Pulmonary artery endothelial cell (primary cell): ENCODE measurements at regions not wholly inside any gene's neighbourhood (a gene's known extent, or its start where the extent isn't known, plus 50 kb on each side); places are given as distances from the start of the nearest gene placed in this dataset.
"Not testable (repeated sequence)": the region's sequence is repeated elsewhere in the genome, so short reads cannot be mapped to it uniquely, and the experiment has no call there.

Experiments
- DNase-seq: peaks from one replicate; pipeline ENCODE4 v3.0.0-alpha.2; 2011; ENCODE audit warnings: low read depth, low spot score

DNA sequence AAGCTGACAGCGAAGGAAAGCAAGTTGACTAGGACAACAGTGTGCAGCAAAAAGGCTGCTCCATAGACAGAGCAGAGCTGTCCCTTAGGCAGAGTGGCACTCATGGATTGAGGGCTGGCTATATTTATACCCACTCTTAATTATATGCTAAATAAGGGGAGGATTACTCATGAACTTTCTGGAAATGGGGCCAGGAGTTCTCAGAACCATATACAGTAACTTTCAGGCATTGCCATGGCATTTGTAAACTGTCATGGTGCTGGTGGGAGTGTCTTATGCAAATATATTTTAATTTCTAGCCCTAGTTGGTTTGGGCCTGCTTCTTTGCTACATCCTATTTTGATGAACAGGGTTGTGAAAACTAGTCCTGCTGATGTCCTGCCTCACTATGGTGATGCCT is 279.5 kb upstream of the MGAT5 start:
- no peak for DNase-seq

DNA sequence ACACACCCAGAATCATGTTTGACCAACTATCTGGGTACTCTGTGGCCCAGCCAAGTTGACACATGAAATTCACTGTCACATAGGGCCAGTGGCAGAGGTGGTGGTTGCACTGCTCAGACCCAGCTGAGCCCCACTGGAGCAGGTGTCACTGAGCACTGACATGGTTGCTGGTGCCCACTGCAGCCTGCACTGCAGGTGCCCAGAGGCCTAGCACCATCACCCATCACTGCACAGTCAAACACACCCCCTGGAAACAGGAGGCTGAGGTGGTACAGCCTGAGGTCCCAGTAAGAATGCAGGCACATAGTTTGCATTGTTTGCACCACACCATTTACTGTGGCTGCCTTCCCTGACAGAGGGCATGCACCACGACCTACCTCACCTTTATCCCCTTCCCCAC is 278.7 kb upstream of the MGAT5 start:
- DNase-seq: no peak

DNA sequence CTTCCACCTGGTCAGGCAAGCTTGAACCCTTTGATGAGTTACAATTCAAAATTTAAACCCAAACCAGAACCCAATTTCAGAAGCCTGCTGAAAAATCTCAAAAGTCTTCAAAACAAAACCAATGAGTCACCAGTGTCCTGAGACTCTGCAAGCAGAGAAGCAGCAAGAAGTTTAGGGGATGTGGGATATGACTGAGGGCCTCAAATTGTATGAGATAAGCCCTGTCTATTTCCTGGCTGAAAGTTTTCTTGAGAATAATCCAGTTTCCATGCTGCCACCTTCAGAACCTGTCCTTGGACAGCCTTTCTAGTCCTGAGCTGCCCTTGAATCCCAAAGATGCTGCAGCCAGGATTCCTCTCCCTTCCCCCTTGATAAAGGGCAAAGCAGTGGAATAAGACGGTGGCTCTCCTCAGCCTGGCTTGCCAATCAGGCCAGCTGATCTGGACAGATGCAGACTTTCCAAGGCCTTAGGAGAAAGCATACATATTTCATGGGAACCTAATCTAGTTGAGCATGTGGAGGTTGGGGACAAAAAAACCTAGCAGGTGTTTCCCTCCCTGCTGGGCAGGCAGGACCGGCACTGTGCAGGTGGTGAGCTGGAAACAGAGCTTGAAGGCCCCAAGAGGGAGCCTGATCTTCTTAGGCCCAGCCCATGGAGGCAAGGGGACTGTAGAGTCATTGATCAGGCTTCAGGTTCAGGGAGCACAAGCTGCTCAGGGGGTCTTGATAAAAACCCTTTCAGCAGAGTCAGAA is 278.0 kb upstream of the MGAT5 start:
- no peak for DNase-seq

DNA sequence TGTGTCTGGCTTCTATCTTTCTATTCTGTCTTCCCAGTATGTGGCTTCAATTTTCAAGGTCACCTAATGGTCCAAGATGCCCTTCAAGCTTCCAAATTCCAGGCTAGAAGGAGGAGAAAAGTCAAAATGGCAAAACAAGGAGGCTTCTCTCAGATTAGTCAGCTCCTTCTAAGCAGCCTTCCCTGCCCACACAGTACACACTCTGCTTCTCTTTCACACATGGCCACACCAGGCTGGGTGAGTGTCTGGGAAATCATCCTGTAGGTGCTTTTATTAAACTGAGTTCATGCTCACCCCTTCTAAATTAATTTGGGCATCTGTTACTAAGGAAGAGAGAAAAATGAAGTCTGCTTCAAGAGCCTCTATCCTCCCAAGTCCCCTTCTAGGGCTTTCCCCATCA is 277.2 kb upstream of the MGAT5 start:
- DNase-seq: no peak

DNA sequence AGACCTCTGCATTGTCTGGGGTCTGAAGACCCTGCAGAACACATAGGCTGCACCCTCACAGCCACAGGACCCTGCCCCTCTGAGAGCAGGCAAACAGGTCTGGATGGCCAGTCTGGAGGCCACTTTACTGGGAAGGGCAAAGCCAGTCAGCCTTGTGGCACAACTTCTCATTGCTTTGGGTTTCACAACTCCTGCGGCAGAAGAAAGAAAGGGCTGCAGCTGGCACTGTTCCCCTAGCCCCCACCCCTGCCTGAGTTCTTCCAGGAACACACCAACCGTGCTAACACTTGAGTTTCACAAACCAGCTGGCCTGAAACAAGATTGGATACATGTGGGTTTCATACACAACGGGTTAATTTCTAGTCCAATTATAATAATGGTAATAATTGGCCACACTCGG is 276.5 kb upstream of the MGAT5 start:
- no peak for DNase-seq

DNA sequence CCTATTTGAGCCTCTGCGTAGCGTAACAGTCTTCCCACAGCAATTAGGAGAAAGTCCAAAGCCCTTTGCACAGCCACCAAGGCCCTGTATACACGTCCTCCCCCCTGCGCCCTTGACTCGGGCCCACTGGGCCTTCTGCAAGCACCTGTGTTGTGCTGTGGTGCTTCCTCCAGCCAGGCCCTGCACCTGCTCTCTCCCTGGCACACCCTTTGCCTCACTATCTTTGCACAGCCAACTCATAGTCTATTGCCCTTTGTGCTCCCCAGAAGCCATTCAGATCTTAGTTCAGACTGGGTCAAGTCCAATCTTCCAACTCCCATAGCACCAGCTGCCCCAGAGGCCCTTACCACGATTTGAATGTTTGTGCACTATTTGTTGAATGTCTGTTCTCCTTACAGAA is 271.6 kb upstream of the MGAT5 start:
- no peak for DNase-seq

DNA sequence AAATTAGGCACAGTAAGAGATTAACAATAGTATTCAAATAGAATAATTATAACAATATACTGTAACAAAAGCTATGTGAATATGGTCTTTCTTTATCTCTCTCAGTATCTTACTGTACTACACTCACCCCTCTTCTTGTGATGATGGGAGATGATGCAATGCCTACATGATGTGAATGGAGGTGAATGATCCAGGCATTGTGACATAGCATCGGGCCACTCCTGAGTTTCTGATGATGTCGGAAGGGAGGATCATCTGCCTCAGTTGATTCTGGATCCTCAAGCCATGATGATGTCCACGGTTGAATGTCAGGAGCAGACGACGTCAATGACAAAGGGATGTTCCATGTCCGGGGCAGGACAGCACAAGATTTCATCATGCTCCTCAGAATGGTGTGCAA is 268.3 kb upstream of the MGAT5 start:
- no peak for DNase-seq

DNA sequence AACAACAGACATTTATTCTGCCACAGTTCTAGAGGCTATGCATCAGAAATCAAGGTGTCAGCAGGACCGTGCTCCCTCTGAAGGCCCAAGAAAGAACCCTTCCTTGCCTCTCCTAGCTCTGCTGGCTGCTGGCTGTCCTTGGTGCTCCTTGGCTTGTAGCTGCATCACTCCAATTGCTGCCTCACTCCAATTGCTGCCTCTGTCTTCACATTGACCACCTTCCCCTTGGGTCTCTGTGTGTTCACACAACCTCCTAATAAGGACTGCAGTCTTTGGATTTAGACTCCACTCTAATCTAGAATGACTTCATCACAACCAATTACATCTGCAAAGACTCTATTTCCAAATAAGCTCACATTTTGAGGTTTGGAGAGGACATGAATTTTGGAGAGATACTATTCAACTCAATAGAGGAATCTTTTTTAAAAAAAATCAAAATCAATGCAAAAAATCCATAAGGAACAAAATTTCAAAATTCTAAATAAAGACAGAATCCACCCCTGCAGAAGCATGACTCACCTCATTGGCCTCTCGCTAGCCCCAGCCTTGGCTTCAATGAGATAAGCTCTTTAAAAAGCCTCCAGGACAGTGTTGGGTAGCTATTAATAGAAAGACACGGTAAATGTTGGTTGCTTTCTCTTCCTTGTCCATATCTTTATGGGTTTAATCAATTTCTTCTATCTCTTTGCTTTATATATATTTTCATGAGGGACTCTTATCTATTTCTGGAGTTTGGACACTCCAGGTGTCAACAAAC is 267.6 kb upstream of the MGAT5 start:
- DNase-seq: no peak

DNA sequence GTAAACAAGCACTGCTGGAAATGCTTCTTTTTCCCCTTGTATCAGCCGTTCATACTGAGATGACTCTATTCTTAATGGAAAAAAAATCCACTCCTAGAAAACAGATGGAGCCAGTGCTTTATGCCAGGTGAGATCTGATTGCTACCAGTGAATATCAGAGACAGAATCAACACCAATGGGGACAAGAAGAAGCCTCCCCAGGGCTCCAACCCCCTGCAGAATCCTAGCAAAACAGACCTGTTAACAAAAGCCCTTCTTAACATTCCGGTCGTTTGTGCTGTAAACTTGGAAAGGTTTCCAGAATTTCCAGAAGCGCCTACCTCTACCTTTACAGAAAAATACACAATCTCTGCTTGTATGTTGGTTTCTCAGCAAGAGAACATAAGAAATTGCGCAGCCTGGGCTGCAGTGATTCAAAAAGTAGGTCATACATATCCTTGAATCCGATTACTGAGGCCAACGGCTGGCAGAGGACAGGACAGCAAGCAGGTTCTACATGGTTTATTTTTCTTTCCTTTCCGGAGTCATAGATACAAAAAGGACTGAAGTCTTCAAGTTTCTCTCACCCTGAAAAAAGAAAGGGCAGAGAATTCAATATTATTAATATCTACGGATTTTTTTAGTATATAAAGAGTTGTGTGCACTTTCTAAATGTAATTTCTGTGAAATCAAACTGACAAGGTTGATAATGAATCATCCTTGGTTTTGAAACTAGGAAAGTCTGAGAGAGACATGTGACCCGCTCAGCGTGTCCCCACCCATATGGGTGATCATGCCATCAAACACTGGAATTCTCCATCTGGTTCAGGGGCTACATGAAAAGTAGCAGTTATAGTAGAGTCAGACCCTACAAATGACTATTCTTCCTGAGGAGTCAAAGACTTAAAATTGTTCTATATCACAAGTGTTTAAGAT is 266.7 kb upstream of the MGAT5 start:
- no peak for DNase-seq

DNA sequence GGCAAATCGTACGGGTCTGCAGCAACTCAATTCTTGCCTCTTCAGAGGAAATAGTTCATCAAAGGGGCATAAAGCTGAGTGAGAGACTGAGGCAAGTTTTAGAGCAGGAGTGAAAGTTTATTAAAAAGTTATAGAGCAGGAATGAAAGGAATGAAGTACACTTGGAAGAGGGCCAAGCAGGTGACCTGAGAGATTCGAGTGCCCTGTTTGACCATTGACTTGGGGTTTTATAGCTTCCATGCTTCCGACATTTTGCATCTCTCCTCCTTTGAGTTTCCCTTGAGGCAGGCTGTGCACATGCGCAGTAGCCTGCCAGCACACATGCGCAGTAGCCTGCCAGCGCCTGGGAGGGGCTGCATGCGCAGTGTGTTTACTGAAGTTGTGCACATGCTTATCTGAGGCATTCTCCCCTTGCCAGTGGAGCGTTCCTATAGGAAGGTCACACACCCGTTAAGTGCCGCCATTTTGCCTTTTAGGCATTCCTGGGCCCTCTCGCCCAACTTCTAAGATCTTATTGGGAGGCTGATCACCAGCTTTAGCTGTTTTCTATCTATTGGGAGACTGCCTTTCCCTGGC is 265.5 kb upstream of the MGAT5 start:
- no peak for DNase-seq

DNA sequence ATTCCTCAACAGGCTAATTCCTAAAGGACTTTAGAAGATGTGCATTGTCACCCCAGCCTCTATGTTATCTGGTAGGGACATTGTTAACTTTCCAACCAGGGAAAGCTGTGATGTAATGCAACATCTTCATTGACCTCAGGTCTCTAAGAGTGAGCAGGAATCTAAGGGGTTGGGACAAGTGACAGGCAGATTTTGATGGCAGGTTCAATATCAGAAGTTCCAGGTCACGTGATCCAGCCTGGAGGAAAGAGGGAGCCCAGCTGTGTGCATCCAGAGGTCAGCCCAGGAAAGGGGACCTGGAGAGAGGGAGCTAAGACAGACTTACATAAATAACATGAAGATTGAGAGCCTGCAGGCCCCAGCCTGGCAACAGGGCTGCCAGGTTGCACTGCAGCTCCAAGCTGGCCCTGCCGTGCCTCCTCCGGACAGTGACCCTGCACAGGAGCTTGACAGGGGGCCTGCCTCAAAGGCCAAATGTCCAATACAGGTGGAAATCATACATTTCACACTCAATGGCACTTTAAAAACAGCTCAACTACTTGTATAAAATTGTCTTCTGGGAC is 262.2 kb upstream of the MGAT5 start:
- no peak for DNase-seq

DNA sequence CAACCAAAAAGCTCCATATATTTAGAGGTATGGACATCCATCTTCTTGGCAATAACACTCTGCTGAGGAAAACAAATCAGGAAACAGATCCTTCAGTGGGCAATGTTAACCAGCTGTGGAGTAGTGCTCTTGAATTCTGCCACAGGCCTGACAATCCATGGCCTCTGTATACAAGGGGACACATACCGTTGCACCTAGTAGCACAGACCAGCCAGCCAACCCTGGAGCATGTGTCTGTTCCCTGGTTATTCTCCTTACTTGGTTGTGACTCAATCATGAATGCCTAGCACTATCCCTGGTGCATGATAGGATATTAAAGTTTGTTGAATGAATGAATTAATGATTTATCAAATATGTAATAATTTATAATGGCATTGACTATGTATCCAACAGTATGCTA is 261.4 kb upstream of the MGAT5 start:
- DNase-seq: no peak

DNA sequence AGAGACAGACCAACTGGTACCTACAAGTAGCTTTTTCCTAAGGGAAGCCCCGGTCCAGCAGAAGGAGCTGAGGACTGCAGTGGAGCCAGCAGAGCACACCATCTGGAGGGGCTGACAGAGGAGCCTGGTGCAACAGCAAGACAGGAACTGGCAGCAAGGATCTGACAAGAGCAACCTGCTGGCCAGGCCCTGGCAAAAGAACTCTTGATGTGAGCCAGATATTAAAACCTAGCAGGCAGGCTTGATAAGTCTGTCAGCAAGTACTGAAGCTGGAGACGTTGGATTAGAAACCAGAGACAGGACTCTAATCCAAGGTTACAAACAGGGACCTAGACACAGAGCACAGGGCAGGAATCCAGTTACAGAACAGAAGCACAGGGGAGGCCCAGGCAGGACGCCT is 260.7 kb upstream of the MGAT5 start:
- DNase-seq: no peak

DNA sequence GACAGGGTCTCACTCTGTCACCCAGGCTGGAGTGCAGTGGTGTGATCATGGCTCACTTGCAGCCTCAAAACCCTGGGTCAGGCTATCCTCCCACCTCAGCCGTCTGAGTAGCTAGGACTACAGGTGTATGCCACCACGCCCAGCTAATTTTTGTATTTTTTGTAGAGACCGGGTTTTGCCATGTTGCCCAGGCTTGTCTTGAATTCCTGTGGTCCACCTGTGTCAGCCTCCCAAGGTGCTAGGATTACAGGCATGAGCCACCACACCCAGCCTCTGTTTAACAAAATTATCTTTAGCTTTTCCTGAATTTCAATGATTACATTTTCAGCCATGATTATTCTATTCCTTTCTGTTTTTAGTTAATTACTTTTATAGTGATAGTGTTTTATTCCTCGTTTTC is 255.1 kb upstream of the MGAT5 start:
- DNase-seq: not testable (repeated sequence)

DNA sequence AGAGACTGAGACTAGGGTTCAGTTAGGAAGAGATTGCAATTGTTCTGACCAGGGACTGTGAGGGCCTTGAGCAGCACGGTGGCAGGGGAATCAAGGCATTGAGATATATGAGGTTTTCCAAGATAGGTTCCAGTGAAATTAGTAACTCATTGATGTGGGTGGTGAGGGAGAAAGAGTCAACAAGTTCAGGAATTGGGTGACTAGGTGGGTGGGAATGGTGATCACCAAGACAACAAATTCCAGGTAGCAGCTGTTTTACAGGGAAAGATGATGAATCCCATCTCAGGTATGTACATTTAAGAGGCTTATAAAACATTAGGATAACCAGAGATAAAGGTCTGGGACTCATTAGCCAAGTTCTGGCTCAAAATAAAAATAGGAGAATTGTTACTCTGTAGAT is 251.5 kb upstream of the MGAT5 start:
- no peak for DNase-seq

DNA sequence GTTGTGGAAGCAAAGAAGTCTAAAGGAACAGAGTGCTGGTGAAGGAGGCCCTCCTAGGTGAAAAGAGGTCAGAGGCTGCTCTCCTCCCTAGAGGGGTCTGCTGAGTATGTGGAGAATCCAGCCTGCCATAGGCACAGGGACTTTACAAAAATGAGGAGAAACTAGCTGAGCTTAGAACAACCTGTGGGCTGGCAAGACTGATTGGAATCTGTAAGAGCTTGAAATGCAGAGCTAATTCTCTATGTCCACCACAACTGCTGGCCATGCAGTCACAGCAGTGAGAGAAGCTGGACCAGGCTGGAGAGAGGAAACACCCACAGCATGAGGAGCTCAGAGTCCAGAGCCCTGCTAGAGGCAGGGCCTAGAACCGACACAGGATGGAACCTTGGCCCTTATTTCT is 251.0 kb upstream of the MGAT5 start:
- DNase-seq: no peak

DNA sequence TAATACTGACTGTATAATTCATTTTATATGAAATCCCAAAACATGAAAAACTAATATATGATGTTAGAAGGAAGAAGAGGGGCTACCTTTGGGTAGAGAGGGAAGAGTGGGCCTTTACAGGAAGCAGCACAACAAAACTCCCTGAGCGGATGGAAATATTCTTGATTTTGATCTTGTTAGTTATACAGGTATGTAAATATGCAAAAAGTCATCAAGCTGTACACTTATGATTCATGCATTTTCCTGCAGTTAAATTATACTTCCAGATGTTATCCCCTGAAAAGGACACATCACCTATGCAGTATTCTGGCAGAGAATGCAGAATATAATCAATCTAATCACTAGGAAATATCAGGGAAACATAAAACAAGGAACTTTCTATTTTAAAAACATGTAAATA is 249.4 kb upstream of the MGAT5 start:
- no peak for DNase-seq

DNA sequence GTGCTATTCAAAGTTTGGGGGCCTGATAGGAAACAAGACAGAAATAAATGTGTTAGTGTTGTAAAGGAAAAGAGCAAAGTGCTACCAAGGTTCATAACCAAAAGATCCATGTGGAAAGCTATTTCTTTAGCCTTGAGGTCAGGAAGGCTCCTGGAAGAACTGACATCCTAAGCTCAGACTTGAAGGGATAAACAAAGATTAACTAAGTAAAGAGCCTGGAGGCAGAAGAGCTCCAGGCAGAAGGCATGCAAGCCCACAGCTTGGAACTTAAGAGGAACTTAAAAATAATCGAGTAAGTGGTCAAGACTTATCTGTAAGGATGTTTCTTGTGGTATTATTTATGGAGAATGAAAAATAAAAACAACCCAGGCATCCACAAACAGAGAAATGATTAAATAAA is 245.0 kb upstream of the MGAT5 start:
- DNase-seq: no peak

DNA sequence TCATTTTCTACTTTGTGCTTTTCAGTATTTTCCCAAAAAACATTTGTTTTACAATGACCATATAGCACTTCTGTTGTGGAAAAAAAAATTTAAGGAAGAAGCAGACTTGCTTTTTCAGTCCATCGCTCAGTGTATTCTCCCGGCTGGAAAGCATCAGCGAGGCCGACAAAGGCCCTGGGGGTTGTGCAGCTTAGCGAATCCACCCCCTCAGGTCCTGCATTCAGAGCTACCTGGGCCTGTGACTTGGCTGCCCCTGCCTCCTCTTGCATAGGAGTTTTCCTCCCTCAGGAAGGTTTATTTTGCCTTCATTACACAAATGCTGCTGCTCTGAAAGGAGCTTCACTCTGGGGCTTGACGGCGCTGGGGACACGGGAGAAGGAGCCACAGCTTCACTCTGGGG is 244.4 kb upstream of the MGAT5 start:
- no peak for DNase-seq

DNA sequence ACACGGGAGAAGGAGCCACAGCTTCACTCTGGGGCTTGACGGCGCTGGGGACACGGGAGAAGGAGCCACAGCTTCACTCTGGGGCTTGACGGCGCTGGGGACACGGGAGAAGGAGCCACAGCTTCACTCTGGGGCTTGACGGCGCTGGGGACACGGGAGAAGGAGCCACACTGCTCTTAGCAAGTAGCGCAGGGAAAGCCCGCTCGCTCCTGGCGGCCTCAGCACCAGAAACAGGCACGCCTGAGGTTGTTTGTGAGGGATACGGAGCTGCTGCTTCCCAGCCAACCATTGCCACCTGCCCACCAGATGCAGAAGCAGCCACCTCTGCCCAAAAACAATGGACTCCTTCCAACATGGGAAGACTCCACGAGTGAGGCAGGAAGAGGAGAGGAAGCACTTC is 244.0 kb upstream of the MGAT5 start:
- not testable (repeated sequence) for DNase-seq

DNA sequence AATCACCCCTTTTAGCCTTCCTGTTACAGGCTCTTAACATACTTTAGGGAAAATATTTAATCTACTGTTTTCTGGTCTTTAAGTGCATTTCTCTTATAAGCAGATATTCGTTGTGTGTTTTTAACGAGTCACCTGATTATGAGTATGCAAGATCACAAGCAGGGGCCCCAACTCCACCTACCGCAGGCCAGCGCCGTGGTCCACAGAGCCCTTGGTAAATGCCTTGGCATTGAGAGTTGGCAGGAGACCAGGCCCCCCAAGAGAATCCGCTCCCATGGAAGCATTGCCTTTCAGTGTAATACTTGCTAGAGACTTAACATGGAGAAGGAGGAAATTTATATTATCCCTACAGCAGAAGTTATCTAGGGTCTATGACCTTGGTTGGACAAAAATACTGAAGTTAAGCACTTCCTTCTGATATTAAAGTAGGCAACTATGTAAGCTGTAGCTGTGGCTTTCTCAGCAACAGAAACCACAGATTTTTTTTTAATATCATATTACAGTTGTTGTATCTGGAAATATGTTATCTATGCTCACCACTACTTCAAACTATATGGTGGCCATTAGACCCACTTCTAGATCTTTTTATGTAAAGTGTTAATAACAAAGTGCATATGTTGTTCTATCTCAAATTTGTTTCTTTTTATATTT is 241.8 kb upstream of the MGAT5 start:
- DNase-seq: no peak
